ENCODE measurements at regions not wholly inside any gene's neighbourhood (a gene's known extent, or its start where the extent isn't known, plus 50 kb on each side); places are given as distances from the start of the nearest gene placed in this dataset.
A peak's percentile ranks its signal among the peaks of the same experiment; 100 is the strongest.

GRCh38 chr12:77648716-77649115 is 182.0 kb upstream of the NAV3 start:
- H3K9me3 ChIP-seq (ENCODE audit: insufficient read depth, low read depth, low read length) = no peaks in the 10 kb centered on the region
- Mint-ChIP-seq H3K4me1 (ENCODE audit: low read depth, unreplicated experiment) (peaks cover 8% of the 10 kb centered on the region), H3K9me3 (ENCODE audit: unreplicated experiment) (no peaks in the 10 kb centered on the region), H3K27ac (ENCODE audit: unreplicated experiment) (no peak overlapping the region), H3K4me3 (ENCODE audit: unreplicated experiment) (no peak overlapping the region), H3K36me3 (ENCODE audit: low read depth, unreplicated experiment) (no peaks in the 10 kb centered on the region), H3K27me3 (ENCODE audit: low read depth, unreplicated experiment) (no peaks in the 10 kb centered on the region)
- no peak overlapping the region for H2AFZ ChIP-seq (ENCODE audit: low read depth, low read length)
- no peaks in the 10 kb centered on the region for H3K27me3 ChIP-seq (ENCODE audit: insufficient read depth, low read length)
- H3K36me3 ChIP-seq (ENCODE audit: insufficient read depth, low read length) = no peaks in the 10 kb centered on the region
- H3K4me2 ChIP-seq (ENCODE audit: low read length) = no peak overlapping the region
- no peaks in the 10 kb centered on the region for H3K4me1 ChIP-seq (ENCODE audit: insufficient read depth, low read length)
- no peaks in the 10 kb centered on the region for H4K20me1 ChIP-seq (ENCODE audit: insufficient read depth, low read length)
- FAIRE-seq (no peak), DNase-seq (ENCODE audit: low read depth) (peak; percentile 30)
- no peaks in the 10 kb centered on the region for H3K79me2 ChIP-seq (ENCODE audit: insufficient read depth, low read length)
- H3K27ac ChIP-seq (ENCODE audit: low read depth, low read length) = no peak overlapping the region
- TF ChIP-seq EZH2 (IDR thresholded peaks at IDR 0.05; ENCODE audit: insufficient read depth, low read length) = no peak
- no peak overlapping the region for H3K9ac ChIP-seq (ENCODE audit: low read length)
- H3K4me3 ChIP-seq (ENCODE audit: insufficient read depth, low read depth, low read length) = no peak overlapping the region

- Histone ChIP-seq H3K4me1 (ENCODE audit: insufficient read depth, low read length) (no peaks in the 10 kb centered on the region), H4K20me1 (ENCODE audit: insufficient read depth, low read length) (no peaks in the 10 kb centered on the region), H3K4me3 (ENCODE audit: insufficient read depth, low read depth, low read length) (no peak overlapping the region), H3K36me3 (ENCODE audit: insufficient read depth, low read length) (no peaks in the 10 kb centered on the region), H3K27me3 (ENCODE audit: insufficient read depth, low read length) (no peaks in the 10 kb centered on the region), H2AFZ (ENCODE audit: low read depth, low read length) (no peak overlapping the region), H3K9ac (ENCODE audit: low read length) (no peak overlapping the region), H3K27ac (ENCODE audit: low read depth, low read length) (no peak overlapping the region), H3K4me2 (ENCODE audit: low read length) (no peak overlapping the region), H3K9me3 (ENCODE audit: insufficient read depth, low read depth, low read length) (no peaks in the 10 kb centered on the region), H3K79me2 (ENCODE audit: insufficient read depth, low read length) (no peaks in the 10 kb centered on the region)
- Mint-ChIP-seq H3K27me3 (ENCODE audit: low read depth, unreplicated experiment) (no peaks in the 10 kb centered on the region), H3K27ac (ENCODE audit: unreplicated experiment) (no peak overlapping the region), H3K36me3 (ENCODE audit: low read depth, unreplicated experiment) (no peaks in the 10 kb centered on the region), H3K4me1 (ENCODE audit: low read depth, unreplicated experiment) (peaks cover 8% of the 10 kb centered on the region), H3K9me3 (ENCODE audit: unreplicated experiment) (peaks cover 2% of the 10 kb centered on the region), H3K4me3 (ENCODE audit: unreplicated experiment) (no peak overlapping the region)
- DNase-seq (ENCODE audit: low read depth) = no peak
- no peak for FAIRE-seq
- TF ChIP-seq CTCF (IDR thresholded peaks at IDR 0.05; ENCODE audit: insufficient read depth, low read depth, low read length) (no peak), EZH2 (IDR thresholded peaks at IDR 0.05; ENCODE audit: insufficient read depth, low read length) (no peak)
Measured at GRCh38 chr12:77645966-77646598, 184.6 kb upstream of the NAV3 start.

GRCh38 chr12:77644915-77645605 is 185.6 kb upstream of the NAV3 start:
- H3K4me2 ChIP-seq (ENCODE audit: low read length) = no peak overlapping the region
- Mint-ChIP-seq H3K4me3 (ENCODE audit: unreplicated experiment) (no peak overlapping the region), H3K36me3 (ENCODE audit: low read depth, unreplicated experiment) (no peaks in the 10 kb centered on the region), H3K27me3 (ENCODE audit: low read depth, unreplicated experiment) (no peaks in the 10 kb centered on the region), H3K4me1 (ENCODE audit: low read depth, unreplicated experiment) (peaks cover 8% of the 10 kb centered on the region), H3K9me3 (ENCODE audit: unreplicated experiment) (peaks cover 2% of the 10 kb centered on the region), H3K27ac (ENCODE audit: unreplicated experiment) (no peak overlapping the region)
- H3K9me3 ChIP-seq (ENCODE audit: insufficient read depth, low read depth, low read length) = no peaks in the 10 kb centered on the region
- H3K4me3 ChIP-seq (ENCODE audit: insufficient read depth, low read depth, low read length) = no peak overlapping the region
- DNase-seq (ENCODE audit: low read depth) (no peak), FAIRE-seq (no peak)
- no peaks in the 10 kb centered on the region for H4K20me1 ChIP-seq (ENCODE audit: insufficient read depth, low read length)
- H3K79me2 ChIP-seq (ENCODE audit: insufficient read depth, low read length) = no peaks in the 10 kb centered on the region
- H2AFZ ChIP-seq (ENCODE audit: low read depth, low read length) = no peak overlapping the region
- H3K4me1 ChIP-seq (ENCODE audit: insufficient read depth, low read length) = no peaks in the 10 kb centered on the region
- no peaks in the 10 kb centered on the region for H3K36me3 ChIP-seq (ENCODE audit: insufficient read depth, low read length)
- H3K27me3 ChIP-seq (ENCODE audit: insufficient read depth, low read length) = no peaks in the 10 kb centered on the region
- H3K9ac ChIP-seq (ENCODE audit: low read length) = no peak overlapping the region
- H3K27ac ChIP-seq (ENCODE audit: low read depth, low read length) = no peak overlapping the region
- TF ChIP-seq CTCF (IDR thresholded peaks at IDR 0.05; ENCODE audit: insufficient read depth, low read depth, low read length) = no peak
- TF ChIP-seq EZH2 (IDR thresholded peaks at IDR 0.05; ENCODE audit: insufficient read depth, low read length) = no peak

All from astrocyte (in vitro differentiated cells and primary cell).